Heart left ventricle (tissue), 13 donors: ENCODE measurements at regions not wholly inside any gene's neighbourhood (a gene's known extent, or its start where the extent isn't known, plus 50 kb on each side); places are given as distances from the start of the nearest gene placed in this dataset.

Experiments used
- CTCF ChIP-seq, 12 donors: fragments of 200-600 bp; sonication (generic) in 4 of 12; IDR thresholded peaks; one replicate each; pipeline versions ENCODE4 v1.5.0 to v1.8.0; 2018 to 2022; ENCODE audit warnings: antibody characterized with exemption in 12 of 12, mild to moderate bottlenecking in 5 of 12
- POLR2A ChIP-seq, 2 donors: fragments of 450-650 bp; IDR thresholded peaks; one replicate each; pipeline ENCODE4 v1.6.1; 2017; ENCODE audit warnings: antibody characterized with exemption in 2 of 2, mild to moderate bottlenecking in 2 of 2, moderate library complexity in 2 of 2
- donor health status: ischemic (EF 13 %, LVEDD 7.1; RV severe dilation, severe dysfunction).
- donor health status: DM: no; HTN: yes; CAD: no.
- donor health status: DM: no; HTN: no; CAD: no.
- donor health status: ischemic (EF 25% LVEDD 6.9; RV normal size, moderate dysfunction).
- donor health status: ischemic (EF 25% LVEDD 5.7; RV mildly dilated, moderate dysfunction).
- donor health status: ischemic (EF 35%, LVEDD 5.7; RV mildly dilated, moderate dysfunction).
- donor health status: nonischemic (EF 11% LVEDD 7.7; RV severe dilation, severe dysfunction).
- donor health status: DM: yes; HTN: yes; CAD: no.
- donor health status: PGD.
- donor health status: ischemic (EF 29% LVEDD 5.4; RV normal size, mild dysfunction).
- donor health status: nonischemic (EF 23%, LVEDD 6.1; RV moderate dilation, normal function).

- no peak for TF ChIP-seq CTCF (IDR thresholded peaks at IDR 0.05)
- no peak for TF ChIP-seq POLR2A (IDR thresholded peaks at IDR 0.05)
Observed at GRCh38 chr7:56479136-56479535, 362.9 kb upstream of the NUPR2 start.
